Mesodermal cell (in vitro differentiated cells): ENCODE measurements at regions not wholly inside any gene's neighbourhood (a gene's known extent, or its start where the extent isn't known, plus 50 kb on each side); places are given as distances from the start of the nearest gene placed in this dataset.
"Not testable (repeated sequence)": the region's sequence is repeated elsewhere in the genome, so short reads cannot be mapped to it uniquely, and the experiment has no call there.

Experiments used
- H3K27ac ChIP-seq: 2 replicates; pipeline ENCODE4 v1.7.0; 2013; ENCODE audit warnings: mild to moderate bottlenecking, low read depth, low read length, moderate library complexity; ENCODE audit not compliant: severe bottlenecking
- H3K36me3 ChIP-seq: 2 replicates; pipeline ENCODE4 v1.7.1; 2013; ENCODE audit warnings: mild to moderate bottlenecking, low read length, moderate library complexity; ENCODE audit not compliant: control insufficient read depth, insufficient read depth
- H3K4me1 ChIP-seq: one replicate; pipeline ENCODE4 v1.7.1; 2013; ENCODE audit warnings: mild to moderate bottlenecking, low read length; ENCODE audit not compliant: insufficient read depth, control insufficient read depth, poor library complexity, severe bottlenecking
- H3K4me3 ChIP-seq: 2 replicates; pipeline ENCODE4 v1.7.0; 2013; ENCODE audit warnings: low read length, control low read depth, mild to moderate bottlenecking; ENCODE audit not compliant: insufficient read depth, poor library complexity, severe bottlenecking; ENCODE audit errors: extremely low read depth
- H3K9me3 ChIP-seq: 2 replicates; pipeline ENCODE4 v1.7.1; 2013; ENCODE audit warnings: mild to moderate bottlenecking, low read length, moderate library complexity; ENCODE audit not compliant: control insufficient read depth
- WGBS, 2 experiments: methylation state at CpG; one replicate each; pipeline ENCODE4 v1.1.5; 2013; ENCODE audit warnings: missing lambda C conversion rate in 2 of 2; ENCODE audit not compliant: insufficient coverage in 2 of 2; 5-methylcytosine and 5-hydroxymethylcytosine counted together

- H3K4me3 ChIP-seq, result no peak overlapping the region
- WGBS, 2 experiments, result 100% methylated on average over 1 of the region's 2 CpGs; no CpG with 5 or more reads in 1 of the 2 experiments
- no peak overlapping the region for H3K27ac ChIP-seq
- no peaks in the 10 kb centered on the region for H3K36me3 ChIP-seq
- no peaks in the 10 kb centered on the region for H3K9me3 ChIP-seq
- no peaks in the 10 kb centered on the region for H3K4me1 ChIP-seq
Measured at GRCh38 chr18:1124495-1124894, 219.8 kb downstream of the ADCYAP1 start.

GRCh38 chr18:1133541-1133940 is 228.9 kb downstream of the ADCYAP1 start:
- Histone ChIP-seq H3K4me1 (no peaks in the 10 kb centered on the region), H3K9me3 (no peaks in the 10 kb centered on the region), H3K27ac (no peak overlapping the region), H3K4me3 (no peak overlapping the region), H3K36me3 (no peaks in the 10 kb centered on the region)
- 100% methylated on average over 1 to 2 of the region's 2 CpGs for WGBS, 2 experiments

- Histone ChIP-seq H3K27ac (no peak overlapping the region), H3K36me3 (no peaks in the 10 kb centered on the region), H3K4me1 (no peaks in the 10 kb centered on the region), H3K9me3 (no peaks in the 10 kb centered on the region), H3K4me3 (no peak overlapping the region)
- WGBS, 2 experiments, result 67% methylated on average over 1 of the region's 1 CpG; no CpG with 5 or more reads in 1 of the 2 experiments
Measured at GRCh38 chr18:1147730-1148129, 243.1 kb downstream of the ADCYAP1 start.

GRCh38 chr18:1149709-1150108 is 245.0 kb downstream of the ADCYAP1 start:
- Histone ChIP-seq H3K4me1 (no peaks in the 10 kb centered on the region), H3K27ac (no peak overlapping the region), H3K9me3 (no peaks in the 10 kb centered on the region), H3K36me3 (no peaks in the 10 kb centered on the region), H3K4me3 (no peak overlapping the region)
- 100% methylated on average over 1 to 2 of the region's 4 CpGs for WGBS, 2 experiments

GRCh38 chr18:1150344-1150743 is 245.7 kb downstream of the ADCYAP1 start:
- 60 to 100% methylated on average over 1 of the region's 2 CpGs for WGBS, 2 experiments
- H3K27ac ChIP-seq, result no peak overlapping the region
- H3K4me3 ChIP-seq, result no peak overlapping the region
- H3K36me3 ChIP-seq, result no peaks in the 10 kb centered on the region
- no peaks in the 10 kb centered on the region for H3K9me3 ChIP-seq
- no peaks in the 10 kb centered on the region for H3K4me1 ChIP-seq

DNA sequence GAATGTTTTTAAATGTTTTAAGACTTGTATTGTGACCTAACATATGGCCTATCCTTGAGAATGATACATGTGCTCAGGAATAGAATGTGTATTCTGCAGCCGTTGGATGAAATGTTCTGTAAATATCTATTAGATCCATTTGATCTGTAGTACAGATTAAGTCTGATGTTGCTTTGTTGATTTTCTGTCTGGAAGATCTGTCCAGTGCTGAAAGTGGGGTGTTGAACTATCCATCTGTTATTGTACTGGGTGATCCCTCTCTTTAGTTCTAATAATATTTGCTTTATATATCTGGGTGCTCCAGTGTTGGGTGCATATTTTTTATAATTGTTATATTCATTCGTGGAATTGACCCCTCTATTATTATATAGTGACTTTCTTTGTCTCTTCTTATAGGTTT is 248.3 kb downstream of the ADCYAP1 start:
- 50 to 86% methylated on average over 1 of the region's 2 CpGs for WGBS, 2 experiments
- H3K27ac ChIP-seq, H3K36me3 ChIP-seq, H3K4me3 ChIP-seq, H3K9me3 ChIP-seq, H3K4me1 ChIP-seq: not testable (repeated sequence)

GRCh38 chr18:1173593-1173992 is 268.9 kb downstream of the ADCYAP1 start:
- Histone ChIP-seq H3K4me1 (no peaks in the 10 kb centered on the region), H3K27ac (no peak overlapping the region), H3K9me3 (no peaks in the 10 kb centered on the region), H3K36me3 (no peaks in the 10 kb centered on the region), H3K4me3 (no peak overlapping the region)
- 100% methylated on average over 1 of the region's 4 CpGs; no CpG with 5 or more reads in 1 of the 2 experiments for WGBS, 2 experiments

- Histone ChIP-seq H3K9me3 (no peaks in the 10 kb centered on the region), H3K4me1 (no peaks in the 10 kb centered on the region), H3K36me3 (no peaks in the 10 kb centered on the region)
Measured at GRCh38 chr18:1177232-1177631, 272.6 kb downstream of the ADCYAP1 start.

GRCh38 chr18:1191341-1191740 is 286.7 kb downstream of the ADCYAP1 start:
- Histone ChIP-seq H3K27ac (no peak overlapping the region), H3K9me3 (peaks cover 6% of the 10 kb centered on the region), H3K4me3 (no peak overlapping the region), H3K4me1 (no peaks in the 10 kb centered on the region), H3K36me3 (no peaks in the 10 kb centered on the region)
- 80 to 100% methylated on average over 1 of the region's 3 CpGs for WGBS, 2 experiments

More at GRCh38 chr18:1177232-1177631, 272.6 kb downstream of the ADCYAP1 start:
- H3K27ac ChIP-seq, result no peak overlapping the region
- no peak overlapping the region for H3K4me3 ChIP-seq

DNA sequence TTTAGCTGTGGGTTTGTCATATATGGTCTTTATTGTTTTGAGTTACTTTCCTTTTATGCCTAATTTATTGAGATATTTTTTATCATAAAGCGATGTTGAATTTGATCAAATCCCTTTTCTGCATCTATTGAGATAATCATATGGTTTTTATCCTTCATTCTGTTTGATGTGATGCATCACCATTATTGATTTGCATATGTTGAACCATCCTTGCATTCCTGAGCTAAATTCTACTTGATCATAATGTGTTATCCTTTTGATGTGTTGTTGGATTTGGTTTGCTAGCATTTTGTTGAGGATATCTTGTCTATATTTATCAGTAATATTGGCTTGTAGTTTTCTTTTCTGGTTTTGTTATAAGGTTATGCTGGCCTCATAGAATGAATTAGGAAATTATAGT is 308.5 kb downstream of the ADCYAP1 start:
- Histone ChIP-seq H3K4me1 (no peaks in the 10 kb centered on the region), H3K4me3 (no peak overlapping the region), H3K27ac (no peak overlapping the region), H3K36me3 (no peaks in the 10 kb centered on the region), H3K9me3 (no peaks in the 10 kb centered on the region)
- no CpG with 5 or more reads among the region's 1 CpG for WGBS, 2 experiments

- no peaks in the 10 kb centered on the region for H3K36me3 ChIP-seq
- no peak overlapping the region for H3K27ac ChIP-seq
- no peak overlapping the region for H3K4me3 ChIP-seq
- H3K4me1 ChIP-seq, result no peaks in the 10 kb centered on the region
- no peaks in the 10 kb centered on the region for H3K9me3 ChIP-seq
- no CpG with 5 or more reads among the region's 2 CpGs for WGBS, 2 experiments
Measured at GRCh38 chr18:1222880-1223279, 318.2 kb downstream of the ADCYAP1 start.
